ENCODE measurements at regions not wholly inside any gene's neighbourhood (a gene's known extent, or its start where the extent isn't known, plus 50 kb on each side); places are given as distances from the start of the nearest gene placed in this dataset.

DNA sequence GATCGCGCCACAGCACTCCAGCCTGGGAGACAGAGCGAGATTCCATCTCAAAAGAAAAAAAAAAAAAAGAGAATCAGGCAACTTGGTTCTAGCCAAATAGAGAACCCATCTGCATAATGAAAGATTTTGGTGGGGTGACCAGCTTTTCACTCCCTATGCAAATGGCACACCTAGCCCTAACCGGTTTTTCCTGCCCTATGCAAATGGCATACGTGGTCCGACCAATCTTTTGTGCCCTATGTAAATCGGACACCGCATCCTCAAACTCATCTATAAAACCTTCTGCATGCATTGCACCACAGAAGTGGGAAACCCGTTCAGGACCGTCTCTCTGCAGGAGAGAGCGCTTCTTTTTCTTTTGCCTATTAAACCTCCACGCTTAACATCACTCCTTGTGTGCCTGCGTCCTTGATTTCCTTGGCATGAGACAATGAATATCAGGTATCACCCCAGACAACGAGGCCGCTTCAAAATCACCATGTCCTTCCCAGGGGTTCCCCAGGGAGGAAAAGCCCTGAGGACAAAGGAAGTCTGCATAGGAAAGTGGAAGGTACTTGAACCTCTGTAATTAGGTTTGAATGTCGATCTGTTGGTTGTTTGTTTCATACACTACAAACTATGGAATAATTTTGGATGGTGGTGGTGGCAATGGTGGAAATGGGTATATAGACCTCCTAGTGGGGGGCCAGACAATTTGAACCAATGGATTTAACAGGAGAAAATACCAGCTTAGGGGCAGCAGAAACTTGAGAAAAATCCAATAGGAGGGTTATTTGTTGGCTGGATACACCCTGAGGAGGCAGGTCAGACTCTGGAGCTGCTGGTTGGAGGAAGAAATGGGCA is 396.2 kb downstream of the TYW1 start:
- Histone ChIP-seq H3K4me3 (replicated peaks; ENCODE audit: low read depth, low read length) (no peak overlapping the region), H3K27me3 (replicated peaks; ENCODE audit: control insufficient read depth, insufficient read depth, low read length) (no peaks in the 10 kb centered on the region; the same call in 1 of the 2 replicates), H3K36me3 (ENCODE audit: control insufficient read depth, insufficient read depth, low read length) (no peaks in the 10 kb centered on the region)
- no peak for DNase-seq (ENCODE audit: extremely low read depth, insufficient read length)
- TF ChIP-seq, protein P1, sequence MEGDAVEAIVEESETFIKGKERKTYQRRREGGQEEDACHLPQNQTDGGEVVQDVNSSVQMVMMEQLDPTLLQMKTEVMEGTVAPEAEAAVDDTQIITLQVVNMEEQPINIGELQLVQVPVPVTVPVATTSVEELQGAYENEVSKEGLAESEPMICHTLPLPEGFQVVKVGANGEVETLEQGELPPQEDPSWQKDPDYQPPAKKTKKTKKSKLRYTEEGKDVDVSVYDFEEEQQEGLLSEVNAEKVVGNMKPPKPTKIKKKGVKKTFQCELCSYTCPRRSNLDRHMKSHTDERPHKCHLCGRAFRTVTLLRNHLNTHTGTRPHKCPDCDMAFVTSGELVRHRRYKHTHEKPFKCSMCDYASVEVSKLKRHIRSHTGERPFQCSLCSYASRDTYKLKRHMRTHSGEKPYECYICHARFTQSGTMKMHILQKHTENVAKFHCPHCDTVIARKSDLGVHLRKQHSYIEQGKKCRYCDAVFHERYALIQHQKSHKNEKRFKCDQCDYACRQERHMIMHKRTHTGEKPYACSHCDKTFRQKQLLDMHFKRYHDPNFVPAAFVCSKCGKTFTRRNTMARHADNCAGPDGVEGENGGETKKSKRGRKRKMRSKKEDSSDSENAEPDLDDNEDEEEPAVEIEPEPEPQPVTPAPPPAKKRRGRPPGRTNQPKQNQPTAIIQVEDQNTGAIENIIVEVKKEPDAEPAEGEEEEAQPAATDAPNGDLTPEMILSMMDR (IDR thresholded peaks at IDR 0.05; ENCODE audit: insufficient read depth, low read length, poor library complexity, severe bottlenecking) = no peak

DNA sequence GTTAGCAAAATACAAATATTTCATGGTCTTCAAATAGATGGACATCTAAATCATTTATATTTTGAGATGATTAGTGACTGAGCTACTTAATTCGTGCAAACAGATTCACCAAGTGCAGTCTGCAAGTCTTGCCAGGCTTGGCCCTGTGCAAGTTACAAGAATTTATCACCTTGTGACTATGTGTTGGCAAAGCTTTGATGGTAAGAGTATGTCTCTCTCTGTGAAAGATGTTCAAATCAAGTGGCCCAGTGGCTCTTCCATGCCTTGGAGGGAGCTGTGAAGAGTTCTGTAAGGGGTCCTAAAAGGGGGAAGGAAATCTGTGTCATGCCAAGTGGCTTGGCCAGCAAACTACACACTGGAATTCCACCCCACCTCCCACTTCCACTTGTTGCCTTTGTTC is 397.3 kb downstream of the TYW1 start:
- H3K36me3 ChIP-seq (ENCODE audit: control insufficient read depth, insufficient read depth, low read length) = no peaks in the 10 kb centered on the region
- no peaks in the 10 kb centered on the region; the same call in 1 of the 2 replicates for H3K27me3 ChIP-seq (replicated peaks; ENCODE audit: control insufficient read depth, insufficient read depth, low read length)
- no peak for DNase-seq (ENCODE audit: extremely low read depth, insufficient read length)
- TF ChIP-seq, protein P1 (IDR thresholded peaks at IDR 0.05; ENCODE audit: insufficient read depth, low read length, poor library complexity, severe bottlenecking) = no peak
- H3K4me3 ChIP-seq (replicated peaks; ENCODE audit: low read depth, low read length) = no peak overlapping the region

DNA sequence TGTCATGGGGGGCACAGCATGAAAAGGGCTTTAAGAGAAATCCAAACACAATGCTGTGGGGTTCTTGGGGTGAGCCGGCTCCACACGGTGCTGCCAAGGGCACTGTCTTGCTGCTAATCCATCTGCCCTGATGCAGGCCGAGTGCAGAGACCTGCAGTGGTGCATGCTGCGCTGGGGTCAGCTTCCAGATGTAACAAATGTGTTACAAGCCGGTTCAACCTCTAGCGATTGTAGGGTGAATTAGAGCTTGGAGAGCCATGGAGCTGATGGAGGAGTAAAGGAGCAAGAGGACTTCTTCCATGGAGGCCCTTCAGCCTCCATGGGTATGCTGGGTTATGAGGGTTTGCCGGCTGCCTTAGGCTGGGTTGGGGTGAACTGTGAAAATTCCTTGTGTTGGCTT is 402.3 kb downstream of the TYW1 start:
- Histone ChIP-seq H3K36me3 (ENCODE audit: control insufficient read depth, insufficient read depth, low read length) (no peaks in the 10 kb centered on the region), H3K27me3 (replicated peaks; ENCODE audit: control insufficient read depth, insufficient read depth, low read length) (no peaks in the 10 kb centered on the region; the same call in 1 of the 2 replicates), H3K4me3 (replicated peaks; ENCODE audit: low read depth, low read length) (no peak overlapping the region)
- no peak for DNase-seq (ENCODE audit: extremely low read depth, insufficient read length)
- TF ChIP-seq, protein P1 (IDR thresholded peaks at IDR 0.05; ENCODE audit: insufficient read depth, low read length, poor library complexity, severe bottlenecking) = no peak

DNA sequence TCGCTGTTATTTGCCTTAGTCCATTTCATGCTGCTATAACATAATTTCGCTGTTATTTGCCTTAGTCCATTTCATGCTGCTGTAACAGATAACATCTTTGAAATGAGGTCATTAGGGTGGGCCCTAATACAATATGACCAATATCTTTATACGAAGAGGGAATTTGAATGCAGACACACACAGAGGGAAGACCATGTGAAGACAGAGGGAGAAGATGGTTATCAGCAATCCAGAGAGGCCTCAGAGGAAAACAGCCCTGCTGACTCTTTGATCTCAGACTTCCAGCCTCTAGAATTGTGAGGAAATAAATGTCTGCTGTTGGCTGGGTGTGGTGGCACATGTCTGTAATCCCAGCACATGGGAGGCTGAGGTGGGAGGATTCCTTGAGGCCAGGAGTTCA is 404.9 kb downstream of the TYW1 start:
- Histone ChIP-seq H3K4me3 (replicated peaks; ENCODE audit: low read depth, low read length) (no peak overlapping the region), H3K36me3 (ENCODE audit: control insufficient read depth, insufficient read depth, low read length) (no peaks in the 10 kb centered on the region), H3K27me3 (replicated peaks; ENCODE audit: control insufficient read depth, insufficient read depth, low read length) (no peaks in the 10 kb centered on the region)
- DNase-seq (ENCODE audit: extremely low read depth, insufficient read length) = no peak
- TF ChIP-seq, protein P1 (IDR thresholded peaks at IDR 0.05; ENCODE audit: insufficient read depth, low read length, poor library complexity, severe bottlenecking) = no peak

DNA sequence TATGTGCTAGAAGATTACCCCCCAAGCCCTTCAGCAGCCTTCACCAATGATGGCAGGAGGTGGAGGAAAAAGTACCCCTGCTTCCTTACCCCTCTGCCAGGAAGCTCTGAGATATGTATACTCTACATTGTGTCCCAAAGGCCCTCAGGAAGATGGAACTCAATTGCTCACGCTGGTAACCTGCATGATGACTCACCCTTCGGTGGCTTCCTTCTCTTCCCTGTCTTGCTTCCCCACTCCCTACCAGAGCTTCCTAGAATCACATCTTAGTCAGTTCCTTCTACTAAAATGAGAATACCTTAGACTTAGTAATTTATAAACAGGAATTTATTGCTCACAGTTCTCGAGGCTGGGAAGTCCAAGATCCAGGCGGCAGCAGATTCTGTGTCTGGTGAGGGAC is 405.6 kb downstream of the TYW1 start:
- Histone ChIP-seq H3K27me3 (replicated peaks; ENCODE audit: control insufficient read depth, insufficient read depth, low read length) (no peaks in the 10 kb centered on the region), H3K36me3 (ENCODE audit: control insufficient read depth, insufficient read depth, low read length) (no peaks in the 10 kb centered on the region), H3K4me3 (replicated peaks; ENCODE audit: low read depth, low read length) (no peak overlapping the region)
- no peak for DNase-seq (ENCODE audit: extremely low read depth, insufficient read length)
- TF ChIP-seq, protein P1 (IDR thresholded peaks at IDR 0.05; ENCODE audit: insufficient read depth, low read length, poor library complexity, severe bottlenecking) = no peak

Measured in GM06990 (cell line).